Parathyroid adenoma (tissue), 2 donors: ENCODE measurements at regions not wholly inside any gene's neighbourhood (a gene's known extent, or its start where the extent isn't known, plus 50 kb on each side); places are given as distances from the start of the nearest gene placed in this dataset.

Source experiments
- H2AFZ ChIP-seq: fragments of 300-600 bp; sonication (generic); one replicate; pipeline ENCODE4 v1.7.0; 2017; ENCODE audit warnings: antibody characterized with exemption, mild to moderate bottlenecking
- H3K27ac ChIP-seq: fragments of 300-600 bp; sonication (generic); one replicate; pipeline ENCODE4 v1.7.0; 2017
- H3K27me3 ChIP-seq: fragments of 300-600 bp; sonication (generic); one replicate; pipeline ENCODE4 v1.7.0; 2017; ENCODE audit warnings: low read length; ENCODE audit not compliant: control insufficient read depth, insufficient read depth
- H3K36me3 ChIP-seq: fragments of 300-600 bp; sonication (generic); one replicate; pipeline ENCODE4 v1.7.0; 2017; ENCODE audit warnings: low read length; ENCODE audit not compliant: control insufficient read depth, insufficient read depth
- H3K4me1 ChIP-seq: fragments of 300-600 bp; sonication (generic); one replicate; pipeline ENCODE4 v1.7.0; 2017; ENCODE audit warnings: control low read depth
- H3K4me2 ChIP-seq: fragments of 300-600 bp; sonication (generic); one replicate; pipeline ENCODE4 v1.7.0; 2017; ENCODE audit warnings: low read length
- H3K4me3 ChIP-seq: fragments of 300-600 bp; sonication (generic); one replicate; pipeline ENCODE4 v1.7.0; 2017; ENCODE audit warnings: low read depth, low read length
- H3K79me2 ChIP-seq: fragments of 300-600 bp; sonication (generic); one replicate; pipeline ENCODE4 v1.7.0; 2017; ENCODE audit warnings: control low read depth
- H3K9ac ChIP-seq: fragments of 300-600 bp; sonication (generic); one replicate; pipeline ENCODE4 v1.7.0; 2017; ENCODE audit warnings: mild to moderate bottlenecking
- H3K9me3 ChIP-seq: fragments of 300-600 bp; sonication (generic); one replicate; pipeline ENCODE4 v1.7.0; 2017; ENCODE audit warnings: low read length; ENCODE audit not compliant: control insufficient read depth
- CTCF ChIP-seq: fragments of 300-600 bp; sonication (generic); IDR thresholded peaks from one replicate; pipeline ENCODE4 v1.7.0; 2017; ENCODE audit warnings: antibody characterized with exemption, mild to moderate bottlenecking
- donor health status: primary hyperparathyroidism.

DNA sequence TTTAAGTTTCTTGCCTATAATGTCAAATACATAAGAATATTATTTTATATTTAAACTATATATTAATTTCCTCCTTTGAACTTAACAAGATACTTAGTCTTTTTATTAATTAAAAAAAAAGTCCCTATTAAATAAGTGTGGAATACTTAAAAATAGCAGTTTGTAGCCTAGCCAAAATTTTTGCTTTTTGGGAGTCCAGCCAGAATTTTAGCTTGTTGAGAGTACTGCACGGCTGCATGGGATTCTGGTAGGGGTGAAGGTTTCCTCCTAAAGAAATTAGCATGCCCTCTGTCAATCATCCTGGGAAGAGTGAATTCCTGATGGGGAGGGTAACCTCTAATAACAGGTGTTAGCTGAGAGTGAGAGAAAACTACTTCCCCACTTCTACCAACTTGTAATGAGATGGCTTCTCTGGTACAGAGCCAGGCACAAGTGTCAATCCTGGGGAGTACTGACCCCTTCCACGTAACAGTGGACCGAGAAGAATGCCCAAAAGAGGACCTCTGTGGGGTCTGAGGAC, 195.7 kb downstream of the SPRY2 start:
- Histone ChIP-seq H3K4me1 (no peaks in the 10 kb centered on the region), H3K36me3 (no peaks in the 10 kb centered on the region), H3K9ac (no peak overlapping the region), H2AFZ (no peak overlapping the region), H3K4me3 (no peak overlapping the region), H3K9me3 (no peaks in the 10 kb centered on the region), H3K27me3 (no peaks in the 10 kb centered on the region), H3K79me2 (no peaks in the 10 kb centered on the region), H3K27ac (no peak overlapping the region), H3K4me2 (no peak overlapping the region)
- TF ChIP-seq CTCF: no peak

GRCh38 chr13:80144493-80144892, 196.4 kb downstream of the SPRY2 start:
- no peak overlapping the region for H3K9ac ChIP-seq
- no peak overlapping the region for H3K4me3 ChIP-seq
- no peaks in the 10 kb centered on the region for H3K27me3 ChIP-seq
- no peak for TF ChIP-seq CTCF
- no peaks in the 10 kb centered on the region for H3K79me2 ChIP-seq
- no peaks in the 10 kb centered on the region for H3K9me3 ChIP-seq
- H3K4me1 ChIP-seq: no peaks in the 10 kb centered on the region
- H3K4me2 ChIP-seq: no peak overlapping the region
- no peak overlapping the region for H3K27ac ChIP-seq
- H2AFZ ChIP-seq: no peak overlapping the region
- H3K36me3 ChIP-seq: no peaks in the 10 kb centered on the region

DNA sequence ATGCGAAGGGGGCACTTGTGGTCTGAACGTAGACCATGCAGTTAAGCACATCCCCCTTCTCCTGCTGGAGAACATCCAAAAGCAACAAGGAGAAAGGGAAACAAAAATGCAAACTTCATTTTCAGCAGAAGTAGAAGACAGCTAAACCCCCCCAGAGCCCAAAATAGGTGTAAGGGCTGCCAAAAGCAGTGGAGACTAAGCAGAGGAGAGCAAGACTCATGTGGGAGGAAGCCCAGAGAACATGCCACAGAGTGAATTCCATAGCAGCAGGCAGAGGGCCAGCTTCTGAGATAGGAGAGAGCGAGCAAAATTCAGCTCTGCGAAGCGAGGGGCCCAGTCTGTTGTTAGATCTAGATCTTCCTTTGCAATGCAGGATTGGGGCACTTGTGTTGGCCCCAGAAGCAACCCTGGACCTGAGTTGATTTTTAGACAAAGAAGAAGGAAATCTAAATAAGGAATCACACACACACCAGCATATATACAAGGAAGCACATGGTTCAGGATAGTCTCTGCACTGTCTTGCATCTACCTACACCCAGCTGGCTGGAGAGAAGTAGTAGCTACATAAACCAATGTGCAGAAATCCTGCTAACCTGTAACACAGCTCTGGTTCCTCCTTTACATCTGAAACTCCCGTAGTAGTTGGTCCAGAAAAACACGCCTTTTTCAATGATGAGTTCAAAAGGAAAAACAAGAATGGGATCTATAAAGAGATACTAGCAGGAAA, 199.6 kb downstream of the SPRY2 start:
- no peak overlapping the region for H3K27ac ChIP-seq
- no peaks in the 10 kb centered on the region for H3K27me3 ChIP-seq
- H3K36me3 ChIP-seq: no peaks in the 10 kb centered on the region
- no peak overlapping the region for H3K4me2 ChIP-seq
- H3K4me1 ChIP-seq: no peaks in the 10 kb centered on the region
- no peak overlapping the region for H3K4me3 ChIP-seq
- no peak overlapping the region for H2AFZ ChIP-seq
- H3K79me2 ChIP-seq: no peaks in the 10 kb centered on the region
- TF ChIP-seq CTCF: no peak
- H3K9me3 ChIP-seq: no peaks in the 10 kb centered on the region
- H3K9ac ChIP-seq: no peak overlapping the region

DNA sequence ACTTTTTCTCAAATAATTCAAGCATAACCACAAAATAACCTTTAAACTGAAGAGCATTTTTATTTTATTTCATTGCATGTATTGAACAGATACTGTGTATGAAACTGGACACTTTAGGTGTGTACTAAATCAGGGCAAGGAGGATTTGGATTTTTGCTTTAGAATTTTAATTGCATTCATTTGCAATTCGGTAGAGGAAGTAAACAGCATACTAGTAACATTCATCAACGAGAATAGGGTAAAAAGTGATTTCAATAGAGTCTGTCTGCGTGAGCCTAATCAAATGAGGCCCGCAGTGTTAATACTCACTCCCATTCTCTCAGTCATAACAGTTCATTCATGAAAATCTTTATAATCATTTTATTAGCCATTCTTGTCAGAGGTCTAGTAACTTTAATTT, 200.2 kb downstream of the SPRY2 start:
- no peak for TF ChIP-seq CTCF
- no peaks in the 10 kb centered on the region for H3K27me3 ChIP-seq
- H2AFZ ChIP-seq: no peak overlapping the region
- no peaks in the 10 kb centered on the region for H3K9me3 ChIP-seq
- no peaks in the 10 kb centered on the region for H3K4me1 ChIP-seq
- H3K4me2 ChIP-seq: no peak overlapping the region
- no peaks in the 10 kb centered on the region for H3K36me3 ChIP-seq
- no peak overlapping the region for H3K9ac ChIP-seq
- H3K4me3 ChIP-seq: no peak overlapping the region
- no peaks in the 10 kb centered on the region for H3K79me2 ChIP-seq
- no peak overlapping the region for H3K27ac ChIP-seq

DNA sequence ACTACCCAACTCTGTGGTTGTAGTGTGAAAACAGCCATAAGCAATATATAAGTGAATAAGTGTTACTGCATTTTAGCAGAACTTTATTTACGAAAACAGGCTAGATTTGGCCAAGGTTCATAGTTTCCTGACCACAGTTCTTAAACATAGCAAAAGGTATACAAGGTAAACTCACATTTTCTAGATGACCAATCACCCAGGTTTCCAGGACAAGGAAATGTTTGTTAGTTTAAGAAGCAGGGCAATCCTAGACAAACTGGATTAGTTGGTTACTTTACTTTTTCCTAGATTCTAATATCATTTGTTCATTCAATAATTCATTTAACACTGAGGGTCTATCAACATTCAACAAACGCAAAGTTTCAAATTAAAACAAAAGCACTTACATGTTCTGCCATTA, 201.7 kb downstream of the SPRY2 start:
- Histone ChIP-seq H3K9me3 (no peaks in the 10 kb centered on the region), H3K4me3 (no peak overlapping the region), H3K27ac (no peak overlapping the region), H2AFZ (no peak overlapping the region), H3K4me1 (no peaks in the 10 kb centered on the region), H3K79me2 (no peaks in the 10 kb centered on the region), H3K4me2 (no peak overlapping the region), H3K9ac (no peak overlapping the region), H3K27me3 (no peaks in the 10 kb centered on the region), H3K36me3 (no peaks in the 10 kb centered on the region)
- no peak for TF ChIP-seq CTCF
